HepG2 (cell line): ENCODE measurements at regions not wholly inside any gene's neighbourhood (a gene's known extent, or its start where the extent isn't known, plus 50 kb on each side); places are given as distances from the start of the nearest gene placed in this dataset.
"Not testable (repeated sequence)": the region's sequence is repeated elsewhere in the genome, so short reads cannot be mapped to it uniquely, and the experiment has no call there.

Source experiments
- ATAC-seq: fragments of 200-7000 bp; cut with Tn5 transposase; 3 replicates; pipeline ENCODE4 v1.9.1; 2020; ENCODE audit warnings: mild to moderate bottlenecking, moderate library complexity
- BruUV-seq: library from RNA; stranded (reverse); fragments of 400-500 nt; replicated peaks from 2 replicates; lab custom pipeline; 2021; lab: Mats Ljungman, UMichigan
- CTCF ChIA-PET: fragments of 300-600 bp; formaldehyde crosslinking; extraction: SDS; loops from one replicate; lab custom pipeline; 2021; ENCODE audit warnings: low total read pairs, inconsistent platforms, low intra/inter-chr PET ratio; lab: Yijun Ruan, JAX
- POLR2A ChIA-PET: fragments of 350-600 bp; sonication (Branson Sonifier 250); formaldehyde crosslinking; loops from one replicate; lab custom pipeline; 2020; ENCODE audit warnings: antibody characterized with exemption, inconsistent platforms; lab: Yijun Ruan, JAX
- DNase-seq: peaks from one replicate; pipeline ENCODE4 v3.0.0-alpha.2; 2015; ENCODE audit warnings: low spot score
- FAIRE-seq: peaks from 3 replicates; lab custom pipeline; 2011; peaks lifted over from hg19 to GRCh38; lab: Jason Lieb, UNC
- H2AFZ ChIP-seq: one replicate; pipeline ENCODE4 v1.6.1; 2011; ENCODE audit warnings: low read length, inconsistent platforms
- H3K27ac ChIP-seq: fragments of 300-600 bp; 3 replicates; pipeline ENCODE4 v1.8.0; 2011; ENCODE audit warnings: mixed run types, mild to moderate bottlenecking, mixed read lengths, low read length, inconsistent platforms; ENCODE audit not compliant: insufficient read depth; ENCODE audit errors: extremely low read length
- H3K27me3 ChIP-seq, 2 experiments: fragments of 200-600 bp in 1 of 2; 2 replicates in 1 of 2; 3 replicates in 1 of 2; pipeline versions ENCODE4 v1.6.0 to v1.8.0; 2011; ENCODE audit warnings: low read length in 2 of 2, mild to moderate bottlenecking in 2 of 2, moderate library complexity in 2 of 2, inconsistent platforms in 1 of 2; ENCODE audit not compliant: insufficient read depth in 2 of 2, control insufficient read depth in 1 of 2
- H3K36me3 ChIP-seq, 2 experiments: fragments of 200-600 bp in 1 of 2; replicated peaks in 1 of 2; 2 replicates in 1 of 2; 3 replicates in 1 of 2; pipeline versions ENCODE4 v1.5.1 to v1.8.0; 2011; ENCODE audit warnings: low read length in 2 of 2, inconsistent platforms in 1 of 2; ENCODE audit not compliant: insufficient read depth in 2 of 2, control insufficient read depth in 1 of 2
- H3K4me1 ChIP-seq: 2 replicates; pipeline ENCODE4 v1.5.1; 2012; ENCODE audit warnings: low read length, inconsistent platforms; ENCODE audit not compliant: insufficient read depth
- H3K4me2 ChIP-seq: 2 replicates; pipeline ENCODE4 v1.6.0; 2011; ENCODE audit warnings: low read depth, low read length, inconsistent platforms
- H3K4me3 ChIP-seq, 3 experiments: fragments of 200-600 bp in 1 of 3; sonication (generic), shearing (Covaris generic) in 1 of 3; replicated peaks in 1 of 3; 2 replicates each; pipeline ENCODE4 v1.5.1; 2011 to 2016; ENCODE audit warnings: low read length in 3 of 3, inconsistent platforms in 2 of 3, low read depth in 2 of 3, mild to moderate bottlenecking in 2 of 3, control low read depth in 1 of 3, mixed read lengths in 1 of 3; ENCODE audit not compliant: insufficient read depth in 1 of 3
- H3K79me2 ChIP-seq: one replicate; pipeline ENCODE4 v1.6.1; 2011; ENCODE audit warnings: low read length, inconsistent platforms; ENCODE audit not compliant: insufficient read depth
- H3K9ac ChIP-seq: 2 replicates; pipeline ENCODE4 v1.6.0; 2011; ENCODE audit warnings: mild to moderate bottlenecking, low read depth, low read length, inconsistent platforms; ENCODE audit not compliant: insufficient read depth
- H3K9me3 ChIP-seq: 2 replicates; pipeline ENCODE4 v1.5.1; 2012; ENCODE audit warnings: mild to moderate bottlenecking, low read length
- H4K20me1 ChIP-seq: 2 replicates; pipeline ENCODE4 v1.6.0; 2011; ENCODE audit warnings: inconsistent platforms, mild to moderate bottlenecking, low read length, moderate library complexity; ENCODE audit not compliant: insufficient read depth
- CTCF ChIP-seq: sonication (generic); formaldehyde crosslinking; IDR thresholded peaks from 2 replicates; pipeline ENCODE4 v1.5.0; 2020; ENCODE audit warnings: mild to moderate bottlenecking, missing genetic modification reagents, moderate library complexity
- SMC3 ChIP-seq: IDR thresholded peaks from 2 replicates; pipeline ENCODE4 v1.6.1; 2011; ENCODE audit warnings: low read length, improper control_type of control experiment
- STAG1 ChIP-seq: sonication (generic); formaldehyde crosslinking; IDR thresholded peaks from 2 replicates; pipeline ENCODE4 v1.4.0; 2020; ENCODE audit warnings: missing genetic modification reagents
- ZFP90 ChIP-seq: sonication (generic); formaldehyde crosslinking; IDR thresholded peaks from 2 replicates; pipeline ENCODE4 v1.8.0; 2022; ENCODE audit warnings: missing genetic modification reagents, mild to moderate bottlenecking, inconsistent platforms, borderline replicate concordance
- WGBS: methylation state at CpG from one replicate; pipeline ENCODE4 v1.1.6; 2017; ENCODE audit warnings: low lambda C conversion rate; 5-methylcytosine and 5-hydroxymethylcytosine counted together
- in situ Hi-C: cut with HindIII; loops from 2 replicates; pipeline ENCODE4 v1.10.0; 2017; ENCODE audit warnings: low pct_unique_long_range_greater_than_20kb; ENCODE audit not compliant: extremely low pct_ligation_motif_present
- intact Hi-C: fragments of 100-400 bp; cut with micrococcal nuclease; formaldehyde crosslinking; loops from one replicate; pipeline ENCODE4 v1.10.0; 2022; ENCODE audit not compliant: unreplicated experiment

GRCh38 chr4:13821522-13821921, 194.0 kb upstream of the BOD1L1 start:
- Histone ChIP-seq H3K9me3 (peaks cover 66% of the 10 kb centered on the region), H2AFZ (no peak overlapping the region), H3K4me2 (no peak overlapping the region), H3K4me3 (no peak overlapping the region), H3K36me3 (no peaks in the 10 kb centered on the region), H4K20me1 (no peaks in the 10 kb centered on the region), H3K27me3 (no peaks in the 10 kb centered on the region), H3K79me2 (no peaks in the 10 kb centered on the region), H3K9ac (no peak overlapping the region), H3K27ac (no peak overlapping the region), H3K4me1 (no peaks in the 10 kb centered on the region)
- 18% methylated on average over 5 of the region's 5 CpGs for WGBS
- ATAC-seq, result peak; percentile 55
- in situ Hi-C loops, result no loop called here
- CTCF ChIA-PET, result no interaction called here
- no peak for FAIRE-seq
- intact Hi-C loops, result no loop called here
- BruUV-seq, result no TSS peak
- POLR2A ChIA-PET, result no interaction called here
- DNase-seq, result no peak
- TF ChIP-seq STAG1 (CRISPR knock-in tag), result peak; percentile 52
- TF ChIP-seq ZFP90 (CRISPR knock-in tag), result no peak
- TF ChIP-seq CTCF, result peak; percentile 19; the same call in 1 of the 2 replicates
- peak; percentile 4; the same call in 1 of the 2 replicates for TF ChIP-seq SMC3

GRCh38 chr4:13825822-13826221, 198.3 kb upstream of the BOD1L1 start:
- FAIRE-seq, H3K27ac ChIP-seq, BruUV-seq, DNase-seq, POLR2A ChIA-PET, H3K4me3 ChIP-seq, H2AFZ ChIP-seq, CTCF ChIA-PET, ATAC-seq, intact Hi-C loops, H3K27me3 ChIP-seq, H3K4me2 ChIP-seq, H3K9ac ChIP-seq, H3K79me2 ChIP-seq, H3K4me1 ChIP-seq, H4K20me1 ChIP-seq, H3K36me3 ChIP-seq, in situ Hi-C loops: not testable (repeated sequence)
- peaks cover 47% of the 10 kb centered on the region for H3K9me3 ChIP-seq
